H1 (cell line): ENCODE measurements at regions not wholly inside any gene's neighbourhood (a gene's known extent, or its start where the extent isn't known, plus 50 kb on each side); places are given as distances from the start of the nearest gene placed in this dataset.

Experiments
- CTCF ChIP-seq, 3 experiments: IDR thresholded peaks; 1 replicate in 2 of 3; 2 replicates in 1 of 3; pipeline versions ENCODE4 v1.5.1 to v1.6.1; 2011; ENCODE audit warnings: low read length in 3 of 3, mild to moderate bottlenecking in 3 of 3, inconsistent platforms in 2 of 3, low read depth in 1 of 3, moderate library complexity in 1 of 3; ENCODE audit not compliant: insufficient read depth in 1 of 3; ENCODE audit errors: control extremely low read depth in 1 of 3
- EP300 ChIP-seq, 2 experiments: IDR thresholded peaks; 1 replicate in 1 of 2; 2 replicates in 1 of 2; pipeline ENCODE4 v1.6.1; 2011 to 2012; ENCODE audit warnings: low read depth in 2 of 2, low read length in 2 of 2, mild to moderate bottlenecking in 2 of 2, borderline replicate concordance in 1 of 2, inconsistent platforms in 1 of 2, moderate library complexity in 1 of 2
- EZH2 ChIP-seq: fragments of 200-600 bp; sonication (generic); IDR thresholded peaks from 2 replicates; pipeline ENCODE4 v1.7.1; 2012; ENCODE audit warnings: low read depth, mild to moderate bottlenecking, moderate library complexity, low read length, inconsistent platforms; ENCODE audit not compliant: severe bottlenecking
- HDAC6 ChIP-seq: IDR thresholded peaks from one replicate; pipeline ENCODE4 v1.7.1; 2012; ENCODE audit warnings: low read depth, mild to moderate bottlenecking, inconsistent platforms, low read length, moderate library complexity
- JUND ChIP-seq: IDR thresholded peaks from 2 replicates; pipeline ENCODE4 v1.6.1; 2011; ENCODE audit warnings: mild to moderate bottlenecking, improper control_type of control experiment, low read length
- MAX ChIP-seq: IDR thresholded peaks from 2 replicates; pipeline ENCODE4 v1.6.1; 2012; ENCODE audit warnings: inconsistent platforms
- POLR2A ChIP-seq, 2 experiments: IDR thresholded peaks; 1 replicate in 1 of 2; 2 replicates in 1 of 2; pipeline ENCODE4 v1.6.1; 2011; ENCODE audit warnings: low read depth in 2 of 2, low read length in 2 of 2, mild to moderate bottlenecking in 2 of 2; ENCODE audit errors: control extremely low read depth in 1 of 2
- RFX5 ChIP-seq: IDR thresholded peaks from 2 replicates; pipeline ENCODE4 v1.6.1; 2011; ENCODE audit warnings: low read depth, low read length, improper control_type of control experiment, borderline replicate concordance
- SP1 ChIP-seq: IDR thresholded peaks from 2 replicates; pipeline ENCODE4 v1.6.1; 2011; ENCODE audit warnings: low read depth, low read length

- TF ChIP-seq CTCF (IDR thresholded peaks at IDR 0.05; ENCODE audit: control extremely low read depth in 1 of 3, insufficient read depth in 1 of 3, low read depth in 1 of 3, low read length in 3 of 3) (no peak), RFX5 (no peak), EP300 (IDR thresholded peaks at IDR 0.05; ENCODE audit: borderline replicate concordance in 1 of 2, low read depth in 2 of 2, low read length in 2 of 2) (no peak), HDAC6 (no peak), POLR2A (IDR thresholded peaks at IDR 0.05; ENCODE audit: control extremely low read depth in 1 of 2, low read depth in 2 of 2, low read length in 2 of 2) (no peak), MAX (no peak), JUND (no peak), SP1 (no peak), EZH2 (no peak)
These were observed 130.4 kb upstream of the MEOX2 start for GRCh38 chr7:15816835-15817426.
